GM19043 (cell line): ENCODE measurements at regions not wholly inside any gene's neighbourhood (a gene's known extent, or its start where the extent isn't known, plus 50 kb on each side); places are given as distances from the start of the nearest gene placed in this dataset.

Experiments
- ATAC-seq: cut with Tn5 transposase; IDR thresholded peaks from one replicate; pipeline ENCODE4 v1.9.1; 2021; ENCODE audit warnings: low read depth; ENCODE audit not compliant: unreplicated experiment

DNA sequence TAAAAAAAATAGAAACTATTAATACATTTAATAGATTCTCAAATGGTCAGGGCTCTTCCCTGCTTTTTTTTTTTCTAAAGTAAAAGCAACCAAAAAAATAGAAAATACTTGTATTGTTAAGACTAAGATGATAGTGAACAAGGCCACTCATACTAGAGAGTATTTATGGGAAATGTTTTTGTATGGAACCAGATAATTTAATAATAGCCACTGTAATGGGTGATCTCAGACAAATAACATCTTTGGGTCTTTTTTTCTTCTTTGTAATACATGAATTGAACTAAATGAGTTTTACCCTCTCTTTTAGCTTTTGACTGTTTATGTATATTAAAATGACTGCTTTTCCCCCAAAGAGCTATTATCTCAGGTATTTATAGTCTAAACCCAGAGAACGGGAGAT lies 92.1 kb upstream of the ELOVL6 start:
- ATAC-seq: no peak

GRCh38 chr4:110289601-110290100 lies 91.2 kb upstream of the ELOVL6 start:
- ATAC-seq: no peak

DNA sequence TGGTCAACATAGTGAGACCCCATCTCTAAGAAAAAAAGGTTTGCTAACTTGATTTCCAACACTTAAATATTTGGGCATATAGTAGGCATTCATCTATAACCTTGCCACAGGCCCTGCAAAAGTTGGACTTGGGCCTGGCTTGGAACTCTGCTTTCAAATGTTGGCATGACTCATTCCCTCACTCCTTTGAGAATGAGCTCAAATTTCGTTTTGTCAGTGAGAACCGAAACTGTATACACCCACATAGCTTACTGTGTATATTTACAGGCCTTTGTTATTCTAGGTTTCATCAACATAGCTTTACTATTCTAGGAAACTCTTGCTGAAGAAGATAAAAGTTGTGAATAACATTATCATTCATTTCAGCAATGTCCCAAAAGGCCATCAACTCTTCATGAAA lies 88.7 kb upstream of the ELOVL6 start:
- ATAC-seq: peak; percentile 99

GRCh38 chr4:110278127-110278526 lies 79.7 kb upstream of the ELOVL6 start:
- ATAC-seq: no peak

DNA sequence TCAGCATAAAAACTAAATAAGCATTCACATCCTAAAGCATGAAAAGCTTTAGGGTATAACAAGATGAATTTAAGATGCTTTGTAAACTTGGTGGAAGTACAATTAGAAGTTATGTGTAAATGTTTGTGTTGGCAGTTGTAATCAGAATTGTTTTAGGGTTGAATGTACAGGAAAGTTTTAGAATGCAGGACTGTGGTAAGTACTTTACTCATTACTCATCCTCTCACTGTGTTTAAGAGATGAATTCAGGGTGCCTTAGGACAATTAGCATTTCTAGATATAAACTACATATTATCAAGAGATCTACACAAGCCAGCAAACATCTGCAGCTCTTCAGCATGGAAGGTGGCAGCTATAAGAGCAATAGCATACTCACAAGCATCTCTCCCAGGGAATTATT lies 77.5 kb upstream of the ELOVL6 start:
- ATAC-seq: no peak

DNA sequence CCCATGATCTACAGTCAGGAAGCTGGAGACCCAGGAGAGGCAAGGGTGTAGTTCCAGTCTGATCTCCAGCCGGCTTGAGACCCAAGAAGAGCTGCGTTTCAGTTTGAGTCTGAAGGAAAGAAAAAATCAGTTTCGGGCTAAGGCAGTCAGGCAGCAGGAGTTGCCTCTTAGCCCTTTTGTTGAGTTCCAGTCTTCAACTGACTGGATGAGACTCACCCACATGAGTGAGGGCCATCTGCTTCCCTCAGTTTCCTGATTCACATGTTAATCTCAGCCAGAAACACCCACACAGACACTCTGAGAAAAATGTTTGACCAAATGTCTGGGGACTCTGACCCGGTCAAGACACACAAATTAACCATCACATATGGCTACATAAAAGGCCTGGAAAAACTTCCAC lies 73.6 kb upstream of the ELOVL6 start:
- ATAC-seq: no peak

- ATAC-seq: no peak
These were observed 72.2 kb upstream of the ELOVL6 start for GRCh38 chr4:110270492-110271197.

DNA sequence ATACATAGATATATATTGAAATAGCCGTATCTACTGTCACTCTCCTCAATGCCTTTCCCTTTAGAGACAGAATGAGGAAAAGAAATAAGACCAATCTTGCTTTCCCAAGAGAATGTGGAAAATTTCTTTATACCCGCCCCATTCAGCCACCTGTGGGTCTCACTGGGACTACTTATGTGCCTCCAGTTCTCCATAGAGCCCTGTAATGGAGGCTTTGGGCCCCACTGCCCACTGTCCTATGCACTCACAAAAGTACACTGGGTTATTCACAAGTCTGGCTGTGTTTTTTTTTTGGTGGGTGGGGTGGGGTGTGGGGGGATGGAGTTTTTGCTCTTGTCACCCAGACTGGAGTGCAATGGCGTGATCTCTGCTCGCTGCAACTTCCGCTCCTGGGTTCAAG lies 70.4 kb upstream of the ELOVL6 start:
- ATAC-seq: no peak

DNA sequence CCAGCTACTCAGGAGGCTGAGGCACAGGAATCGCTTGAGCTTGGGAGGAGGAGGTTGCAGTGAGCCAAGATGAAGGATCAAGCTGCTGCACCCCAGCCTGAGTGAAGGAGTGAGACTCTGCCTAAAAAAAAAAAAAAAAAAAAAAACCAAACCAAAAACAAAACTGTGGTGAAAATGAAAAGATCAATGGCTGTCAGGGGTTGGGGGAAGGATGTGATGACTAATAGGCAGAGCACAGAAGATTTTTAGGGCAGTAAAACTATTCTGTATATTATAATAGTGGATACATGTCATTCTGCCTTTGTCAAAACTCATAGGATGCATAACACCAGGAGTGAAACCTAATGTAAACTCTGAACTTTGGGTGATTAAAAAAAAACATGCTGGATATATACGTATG lies 69.9 kb upstream of the ELOVL6 start:
- no peak for ATAC-seq

DNA sequence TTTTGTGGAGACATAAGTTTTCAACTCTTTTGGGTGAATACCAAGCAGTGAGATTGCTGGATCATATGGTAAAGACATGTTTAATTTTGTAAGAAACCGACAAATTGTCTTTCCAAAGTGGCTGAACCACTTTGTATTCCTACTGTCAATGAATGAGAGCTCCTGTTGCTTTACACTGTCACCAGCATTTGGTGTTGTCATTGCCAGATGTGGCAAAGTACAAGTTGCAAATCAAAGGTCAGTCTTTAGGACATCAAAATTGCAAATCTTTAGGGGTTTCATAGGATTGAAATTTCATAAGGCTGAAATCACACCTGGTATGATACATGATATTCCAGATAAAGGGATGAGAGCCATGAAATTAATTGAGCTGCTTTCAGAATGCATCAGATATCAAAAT lies 67.7 kb upstream of the ELOVL6 start:
- no peak for ATAC-seq

DNA sequence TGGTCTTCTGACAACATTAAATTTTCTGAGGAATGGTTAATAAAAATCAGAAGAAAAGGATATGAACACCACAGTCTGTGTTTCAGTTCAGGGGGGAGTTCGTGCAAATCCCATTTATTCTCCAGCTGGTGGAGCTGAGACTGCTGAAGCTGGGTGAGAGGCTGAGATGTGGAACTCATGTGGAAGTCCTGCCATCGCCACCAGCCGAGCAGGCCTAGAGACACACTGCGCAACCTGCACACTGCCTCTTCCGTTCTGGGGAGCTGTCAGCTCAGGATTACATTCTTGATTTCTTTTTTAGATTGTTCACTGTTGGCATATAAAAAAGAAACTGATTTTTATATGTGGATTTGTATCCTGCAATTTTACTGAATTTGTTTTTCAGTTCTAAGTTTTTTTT lies 66.6 kb upstream of the ELOVL6 start:
- no peak for ATAC-seq

DNA sequence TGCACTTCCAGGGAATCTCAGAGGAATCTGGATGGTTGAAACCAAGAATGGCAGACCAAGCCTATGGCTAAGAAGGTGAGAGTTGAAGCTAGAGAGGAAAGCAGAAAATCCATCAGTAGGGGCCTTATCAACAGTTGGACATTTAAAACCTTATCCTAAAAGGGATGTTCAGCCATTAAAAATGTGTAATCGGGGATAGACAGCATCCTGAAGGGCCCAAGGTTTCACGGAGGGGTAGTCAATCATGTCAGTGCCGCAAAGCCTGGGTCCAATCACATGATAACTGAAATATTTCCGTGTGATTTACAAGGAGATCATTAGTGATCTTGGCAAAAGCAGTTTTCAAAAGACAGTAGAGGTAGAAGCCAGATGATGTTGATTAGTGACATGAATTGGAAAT lies 61.9 kb upstream of the ELOVL6 start:
- ATAC-seq: no peak

DNA sequence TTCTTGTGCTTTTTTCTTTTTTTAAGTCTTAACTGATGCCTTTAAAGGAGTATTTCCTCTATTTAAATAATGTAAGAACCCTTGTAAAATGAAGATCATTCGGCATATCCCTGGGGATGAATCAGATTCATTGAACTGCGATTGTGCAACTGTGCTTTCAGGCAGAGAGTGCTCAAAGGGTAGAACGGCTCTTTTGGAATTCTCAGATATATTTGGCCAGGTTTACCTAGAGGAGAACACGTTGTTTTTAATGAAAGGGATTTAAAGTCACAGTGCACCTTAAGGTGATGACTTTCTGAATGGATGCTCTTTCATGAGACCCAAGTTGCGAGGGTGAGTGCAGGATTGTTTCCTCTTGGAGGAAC lies 51.6 kb upstream of the ELOVL6 start:
- no peak for ATAC-seq

DNA sequence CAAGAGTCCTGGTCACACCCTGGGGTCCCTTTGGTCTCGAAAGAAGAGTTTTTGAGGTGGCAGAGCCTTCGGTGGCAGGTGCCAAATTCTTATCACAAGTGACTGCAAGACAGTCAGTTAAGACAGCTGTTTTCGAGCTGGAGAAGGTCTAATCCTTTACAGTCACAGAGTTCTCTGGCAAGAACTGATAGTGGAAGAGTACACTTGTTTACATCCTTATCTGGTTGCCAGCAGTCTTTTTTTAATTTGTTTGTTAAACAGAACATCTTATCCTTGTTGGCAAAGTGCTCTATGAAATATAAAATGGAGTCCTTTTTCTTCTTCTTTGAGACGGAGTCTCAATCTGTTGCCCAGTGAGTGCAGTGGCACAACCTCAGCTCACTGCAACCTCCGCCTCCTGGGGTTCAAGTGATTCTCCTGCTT lies 50.4 kb upstream of the ELOVL6 start:
- ATAC-seq: no peak
